ENCODE measurements at regions not wholly inside any gene's neighbourhood (a gene's known extent, or its start where the extent isn't known, plus 50 kb on each side); places are given as distances from the start of the nearest gene placed in this dataset.

DNA sequence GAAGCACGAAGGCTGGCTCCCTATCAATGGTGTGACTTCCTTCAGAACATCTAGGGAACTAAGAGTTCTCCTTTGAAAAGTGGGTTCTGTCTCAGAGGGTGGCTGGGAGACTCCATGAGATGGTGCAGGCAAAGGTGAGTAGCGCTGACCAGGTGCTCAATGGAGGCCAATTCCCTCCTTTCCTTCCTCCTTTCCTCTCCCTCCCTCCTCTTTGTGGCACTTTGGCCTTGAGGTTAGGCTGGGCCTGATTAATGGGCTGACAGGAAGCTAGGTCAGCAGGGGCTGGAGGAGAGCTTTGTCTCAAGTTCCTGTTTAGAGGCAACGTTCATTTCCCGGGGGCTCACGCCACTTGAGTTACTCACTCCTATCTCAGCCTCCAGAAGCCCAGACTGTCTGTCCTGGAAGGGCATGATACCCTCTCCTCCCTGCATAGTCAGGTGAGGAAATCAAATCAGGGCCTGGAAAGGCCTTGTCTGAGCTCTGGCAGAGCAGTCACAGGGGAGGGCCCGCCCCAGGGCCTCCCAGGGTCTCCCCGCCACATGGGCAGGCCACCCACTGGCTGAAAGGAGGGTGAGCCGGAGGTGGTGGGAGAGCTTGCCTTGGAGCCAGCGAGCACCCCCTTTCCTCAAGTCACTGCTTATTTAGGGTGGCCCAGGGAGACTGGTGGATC is 58.4 kb upstream of the SSBP3 start:
- Histone ChIP-seq H3K4me3 (no peak overlapping the region), H3K4me1 (peaks cover 25% of the 10 kb centered on the region), H3K9me3 (no peaks in the 10 kb centered on the region), H3K36me3 (replicated peaks) (no peaks in the 10 kb centered on the region), H3K27me3 (ENCODE audit: low read depth) (no peaks in the 10 kb centered on the region)
- in situ Hi-C loops (cut with MboI; ENCODE audit: low sequenced_read_pairs) = no loop called here
- no peak for DNase-seq (ENCODE audit: low spot score in 2 of 2)

DNA sequence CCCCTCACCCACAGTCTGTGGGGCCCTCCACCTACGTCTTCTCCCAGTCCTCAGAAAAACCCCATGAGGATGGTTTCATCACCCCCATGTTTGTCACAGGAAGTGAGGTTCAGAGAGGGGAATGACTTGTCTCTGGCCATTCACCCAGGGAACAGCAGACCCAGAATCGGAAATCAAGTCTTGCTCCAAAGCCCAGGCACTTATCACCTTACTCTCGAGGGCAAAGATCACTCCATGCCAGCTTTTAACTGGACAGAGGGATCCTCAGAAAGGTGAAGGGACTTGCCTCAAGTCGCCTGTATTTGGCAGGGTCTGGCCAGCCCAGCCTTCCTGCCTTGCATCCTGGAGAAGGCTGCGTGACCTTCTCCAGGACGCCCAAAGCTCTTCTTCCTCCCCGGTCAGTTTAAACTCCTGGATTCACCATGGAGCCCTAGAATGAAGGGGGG is 57.9 kb upstream of the SSBP3 start:
- Histone ChIP-seq H3K4me1 (peaks cover 25% of the 10 kb centered on the region), H3K4me3 (no peak overlapping the region), H3K27me3 (ENCODE audit: low read depth) (no peaks in the 10 kb centered on the region), H3K9me3 (no peaks in the 10 kb centered on the region), H3K36me3 (replicated peaks) (no peaks in the 10 kb centered on the region)
- in situ Hi-C loops (cut with MboI; ENCODE audit: low sequenced_read_pairs) = no loop called here
- no peak for DNase-seq (ENCODE audit: low spot score in 2 of 2)

DNA sequence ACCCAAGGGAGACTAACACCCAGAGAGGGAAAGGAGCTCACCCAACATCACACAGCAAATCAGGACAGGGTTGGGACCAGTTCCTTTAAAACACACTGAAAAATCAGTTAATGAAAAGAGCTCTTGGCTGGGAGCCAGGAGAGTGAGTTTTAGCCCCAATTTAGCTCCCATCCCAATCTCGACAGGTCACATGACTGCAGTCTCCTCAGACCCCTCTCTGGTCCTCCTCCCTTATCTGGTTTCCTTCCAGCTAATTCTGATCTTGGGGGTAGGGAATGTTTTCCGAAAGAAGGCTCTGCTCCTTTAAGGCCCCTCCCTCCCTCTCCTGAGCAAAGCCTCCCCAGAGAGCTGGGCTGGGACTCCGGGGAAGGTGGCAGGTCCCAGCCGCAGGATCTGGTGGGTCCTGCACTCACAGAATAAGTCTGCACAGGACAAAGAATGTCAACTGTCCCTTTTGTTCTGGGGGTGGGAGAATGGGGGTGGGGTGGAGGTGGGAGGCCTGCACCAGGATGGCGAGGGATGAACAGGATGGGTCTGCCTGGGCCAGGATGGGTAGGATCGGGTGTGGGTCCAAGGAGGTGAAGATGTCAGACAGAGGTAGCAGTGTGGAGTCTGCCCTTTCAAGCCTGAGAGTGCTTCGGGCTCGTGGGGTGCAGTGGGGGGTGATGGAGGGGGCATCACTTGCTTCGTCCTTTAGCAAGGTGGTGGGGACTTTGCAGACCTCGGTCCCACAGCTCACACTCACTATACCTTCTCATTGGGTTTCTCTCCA is 57.3 kb upstream of the SSBP3 start:
- H3K27me3 ChIP-seq (ENCODE audit: low read depth) = no peaks in the 10 kb centered on the region
- DNase-seq (ENCODE audit: low spot score in 2 of 2) = peak in 1 of 2 experiments; percentile 52
- no peaks in the 10 kb centered on the region for H3K9me3 ChIP-seq
- peaks cover 20% of the 10 kb centered on the region for H3K4me1 ChIP-seq
- in situ Hi-C loops (cut with MboI; ENCODE audit: low sequenced_read_pairs) = no loop called here
- no peak overlapping the region for H3K4me3 ChIP-seq
- no peaks in the 10 kb centered on the region for H3K36me3 ChIP-seq (replicated peaks)

DNA sequence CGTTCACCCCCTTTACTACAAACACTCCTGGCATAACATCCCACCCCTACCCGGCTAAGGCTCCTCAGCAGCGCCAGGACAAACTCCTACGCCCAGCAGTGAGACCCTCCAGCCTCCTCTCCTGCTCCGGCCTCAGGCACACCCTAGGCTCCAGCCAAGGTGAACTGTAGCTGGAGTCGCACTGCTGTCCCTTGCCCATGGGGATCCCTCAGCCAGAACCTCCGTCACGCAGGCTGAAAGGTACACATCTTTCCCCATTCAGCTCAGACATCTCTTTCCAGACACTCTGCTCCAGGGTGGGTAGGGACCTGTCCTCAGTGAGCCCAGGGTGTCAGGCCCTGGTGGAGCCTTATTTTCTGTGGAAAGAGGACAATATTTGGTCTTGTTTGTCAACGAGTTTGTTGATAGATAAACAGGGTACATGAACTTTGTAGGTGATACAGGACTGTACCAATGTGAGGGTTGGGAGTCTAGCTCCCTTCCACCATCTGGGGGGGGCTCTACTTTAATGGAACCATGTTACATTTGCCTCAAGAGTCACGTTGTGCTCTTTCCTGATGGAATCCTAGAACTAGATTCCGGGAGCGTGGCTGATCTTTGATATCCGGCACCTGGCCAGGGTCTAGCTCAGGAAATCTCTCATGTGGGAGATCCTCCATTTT is 56.5 kb upstream of the SSBP3 start:
- no peaks in the 10 kb centered on the region for H3K27me3 ChIP-seq (ENCODE audit: low read depth)
- no peaks in the 10 kb centered on the region for H3K9me3 ChIP-seq
- peaks cover 13% of the 10 kb centered on the region for H3K4me1 ChIP-seq
- H3K4me3 ChIP-seq = no peak overlapping the region
- in situ Hi-C loops (cut with MboI; ENCODE audit: low sequenced_read_pairs) = no loop called here
- H3K36me3 ChIP-seq (replicated peaks) = no peaks in the 10 kb centered on the region
- DNase-seq (ENCODE audit: low spot score in 2 of 2) = no peak

DNA sequence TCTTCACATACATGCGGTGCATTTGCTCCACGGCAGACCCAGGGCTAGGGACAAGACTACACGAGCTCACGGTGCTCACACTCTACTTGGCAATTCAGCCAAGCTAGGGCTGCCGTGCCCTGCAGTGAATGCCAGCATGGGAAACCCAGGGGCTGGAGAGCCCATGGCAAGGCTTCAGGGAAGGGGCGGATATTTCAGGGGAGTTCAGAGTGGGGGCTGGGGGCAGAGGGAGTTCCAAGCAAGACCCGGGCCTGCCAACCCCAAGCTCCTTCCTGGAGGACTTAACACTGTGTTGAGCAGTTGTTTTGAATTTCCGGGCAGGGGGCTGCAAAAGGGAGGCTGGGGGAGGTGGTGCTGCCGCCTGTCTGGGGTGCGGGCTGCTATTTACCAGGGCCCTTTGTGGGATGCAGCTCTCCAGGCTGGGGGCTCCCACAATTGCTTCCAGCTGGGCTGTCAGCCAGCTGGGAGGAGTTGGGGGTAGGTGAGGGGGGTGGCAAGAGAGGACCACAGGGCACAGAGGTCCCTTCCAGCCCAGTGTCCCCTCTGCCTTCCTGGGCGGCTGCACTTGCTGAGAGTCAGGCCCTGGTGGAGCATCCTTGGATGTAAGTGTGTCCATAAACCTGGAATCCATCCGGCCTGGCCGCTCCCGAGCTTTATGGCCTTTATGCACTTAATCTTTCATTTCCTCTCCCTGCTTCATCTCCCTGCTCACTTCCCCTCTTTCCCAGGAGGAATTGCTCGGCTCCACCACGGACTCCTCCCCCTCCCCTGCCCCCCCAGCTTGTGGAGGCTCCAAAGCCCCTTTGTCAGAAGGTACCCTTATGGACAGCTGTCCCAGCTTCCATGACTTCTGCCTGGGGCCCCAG is 55.8 kb upstream of the SSBP3 start:
- H3K27me3 ChIP-seq (ENCODE audit: low read depth) = no peaks in the 10 kb centered on the region
- H3K36me3 ChIP-seq (replicated peaks) = no peaks in the 10 kb centered on the region
- no peak for DNase-seq (ENCODE audit: low spot score in 2 of 2)
- H3K9me3 ChIP-seq = no peaks in the 10 kb centered on the region
- H3K4me3 ChIP-seq = no peak overlapping the region
- in situ Hi-C loops (cut with MboI; ENCODE audit: low sequenced_read_pairs) = no loop called here
- peaks cover 10% of the 10 kb centered on the region for H3K4me1 ChIP-seq

DNA sequence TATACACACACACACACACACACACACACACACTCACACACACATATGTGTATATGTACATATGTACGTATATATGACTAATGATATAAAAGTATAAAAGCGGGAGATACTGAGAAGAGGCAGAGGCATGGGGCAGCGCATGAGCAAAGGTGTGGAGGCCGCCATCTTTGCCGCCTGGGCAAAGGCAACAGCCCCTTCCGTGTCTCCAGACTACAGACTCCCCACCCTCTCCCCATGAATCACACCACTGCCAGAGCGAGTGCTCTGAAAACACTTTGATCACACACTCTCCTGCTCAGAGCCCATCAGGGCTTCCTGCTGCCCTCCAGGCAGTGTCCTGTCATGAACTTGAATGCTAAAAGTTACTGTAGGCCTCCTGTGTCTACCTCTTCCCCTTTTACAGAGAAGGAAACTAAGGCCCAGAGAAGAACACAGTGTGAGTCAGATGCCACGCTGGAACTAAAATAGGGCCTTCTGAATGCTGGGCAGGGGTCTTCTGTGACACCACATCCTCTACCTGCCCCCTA is 54.7 kb upstream of the SSBP3 start:
- H3K36me3 ChIP-seq (replicated peaks) = no peaks in the 10 kb centered on the region
- no peak overlapping the region for H3K4me3 ChIP-seq
- DNase-seq (ENCODE audit: low spot score in 2 of 2) = no peak
- peaks cover 10% of the 10 kb centered on the region for H3K4me1 ChIP-seq
- H3K27me3 ChIP-seq (ENCODE audit: low read depth) = no peaks in the 10 kb centered on the region
- no peaks in the 10 kb centered on the region for H3K9me3 ChIP-seq
- in situ Hi-C loops (cut with MboI; ENCODE audit: low sequenced_read_pairs) = no loop called here

DNA sequence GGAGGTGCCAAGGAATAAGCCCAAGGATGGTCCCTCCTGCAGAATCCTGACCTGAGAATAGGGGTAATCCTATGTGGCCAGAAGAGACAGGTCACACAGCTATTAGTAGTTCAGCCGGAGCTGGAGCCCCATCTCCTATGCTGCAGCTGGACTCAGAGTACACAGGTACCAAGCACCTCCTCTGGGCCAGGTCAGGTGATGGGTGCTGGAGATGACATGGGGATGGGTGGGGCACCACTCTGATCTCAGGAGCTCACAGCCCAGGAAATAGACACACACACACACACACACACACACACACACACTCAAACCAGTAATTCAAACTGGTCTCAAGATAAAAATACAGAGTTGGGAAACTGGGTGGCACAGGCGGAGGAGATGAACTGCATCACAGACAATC is 54.2 kb upstream of the SSBP3 start:
- DNase-seq (ENCODE audit: low spot score in 2 of 2) = no peak
- H3K36me3 ChIP-seq (replicated peaks) = no peaks in the 10 kb centered on the region
- H3K4me1 ChIP-seq = peaks cover 9% of the 10 kb centered on the region
- H3K4me3 ChIP-seq = no peak overlapping the region
- no peaks in the 10 kb centered on the region for H3K27me3 ChIP-seq (ENCODE audit: low read depth)
- in situ Hi-C loops (cut with MboI; ENCODE audit: low sequenced_read_pairs) = no loop called here
- no peaks in the 10 kb centered on the region for H3K9me3 ChIP-seq

DNA sequence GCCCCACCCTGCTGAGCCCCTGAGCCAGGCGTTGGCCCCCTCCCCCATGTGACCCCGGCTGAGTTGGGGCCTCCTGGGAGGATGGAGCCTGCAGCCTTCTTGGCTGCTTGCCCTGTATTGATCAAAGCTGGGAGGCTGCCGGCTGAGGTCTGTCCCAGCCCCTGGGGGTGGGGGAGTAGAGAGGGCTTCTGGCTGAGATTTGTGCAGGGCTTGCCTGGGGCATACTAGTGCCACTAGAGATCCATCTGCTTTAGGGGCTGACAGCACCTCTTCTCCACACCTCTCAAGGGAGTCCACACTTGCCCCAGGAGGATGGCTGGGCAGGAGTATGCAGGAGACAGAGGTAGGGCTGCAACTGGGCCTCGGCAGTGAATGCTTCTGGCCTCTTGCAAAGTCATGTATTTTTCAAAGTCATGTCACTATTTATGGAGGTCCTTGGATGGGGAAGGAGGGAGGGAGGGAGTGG is 53.6 kb upstream of the SSBP3 start:
- peaks cover 7% of the 10 kb centered on the region for H3K4me1 ChIP-seq
- DNase-seq (ENCODE audit: low spot score in 2 of 2) = peak in 1 of 2 experiments; percentile 57
- in situ Hi-C loops (cut with MboI; ENCODE audit: low sequenced_read_pairs) = no loop called here
- no peaks in the 10 kb centered on the region for H3K36me3 ChIP-seq (replicated peaks)
- H3K9me3 ChIP-seq = no peaks in the 10 kb centered on the region
- no peaks in the 10 kb centered on the region for H3K27me3 ChIP-seq (ENCODE audit: low read depth)
- no peak overlapping the region for H3K4me3 ChIP-seq

DNA sequence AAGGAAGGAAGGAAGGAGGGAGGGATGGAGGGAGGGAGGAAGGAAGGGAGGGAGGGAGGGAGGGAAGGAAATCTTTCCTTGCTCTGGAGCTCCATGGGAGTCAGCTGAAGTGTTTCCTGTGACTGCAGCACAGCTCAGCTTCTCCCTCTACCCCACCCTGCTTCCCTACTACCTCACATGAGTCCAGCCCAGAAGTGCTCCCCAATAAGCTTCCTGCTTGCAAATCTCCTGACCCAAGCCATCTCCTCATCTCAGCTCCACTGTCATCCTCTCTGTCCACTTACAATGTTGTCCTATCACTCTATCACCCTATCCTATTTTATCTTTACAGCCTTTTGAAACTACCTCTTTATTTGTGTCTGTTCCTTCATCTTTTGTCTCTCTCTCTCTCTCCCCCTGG is 52.9 kb upstream of the SSBP3 start:
- in situ Hi-C loops (cut with MboI; ENCODE audit: low sequenced_read_pairs) = no loop called here
- H3K4me1 ChIP-seq = peaks cover 7% of the 10 kb centered on the region
- no peak for DNase-seq (ENCODE audit: low spot score in 2 of 2)

DNA sequence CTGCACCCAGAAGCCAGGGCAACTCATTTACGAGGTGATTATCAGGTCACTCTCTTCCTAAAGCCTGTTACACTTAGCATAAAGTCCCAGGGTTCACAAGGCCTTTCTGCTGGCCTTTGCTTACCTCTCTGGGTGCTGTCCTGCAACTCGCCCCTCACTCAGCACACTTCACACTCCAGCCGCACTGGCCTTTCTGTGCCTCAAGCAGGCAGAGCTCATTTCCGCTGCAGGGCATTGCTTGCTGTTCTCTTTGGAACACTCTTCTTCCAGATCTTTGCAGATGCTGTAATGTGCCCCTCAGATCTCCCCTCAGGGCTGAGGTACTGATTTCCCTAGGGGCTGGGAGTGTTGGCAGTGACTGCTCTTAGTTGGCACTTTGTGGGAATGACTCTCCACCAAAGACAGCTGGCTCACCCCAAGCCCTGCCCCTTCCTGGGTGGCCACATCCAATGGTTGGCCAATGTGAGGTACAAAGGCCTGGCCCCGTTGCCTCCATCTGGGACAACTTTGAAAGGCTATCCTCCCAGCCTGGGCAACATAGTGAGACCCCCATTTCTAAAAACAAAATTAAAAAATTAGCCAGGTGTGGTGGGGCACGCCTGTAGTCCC is 50.8 kb upstream of the SSBP3 start:
- in situ Hi-C loops (cut with MboI; ENCODE audit: low sequenced_read_pairs) = no loop called here
- Histone ChIP-seq H3K4me1 (peaks cover 2% of the 10 kb centered on the region; the same call in 1 of the 2 replicates), H3K27me3 (ENCODE audit: low read depth) (no peaks in the 10 kb centered on the region), H3K36me3 (replicated peaks) (no peaks in the 10 kb centered on the region), H3K4me3 (no peak overlapping the region), H3K9me3 (no peaks in the 10 kb centered on the region)
- DNase-seq (ENCODE audit: low spot score in 2 of 2) = no peak

More for the DNA sequence above, 52.9 kb upstream of the SSBP3 start:
- Histone ChIP-seq H3K27me3 (ENCODE audit: low read depth) (no peaks in the 10 kb centered on the region), H3K4me3 (no peak overlapping the region), H3K9me3 (no peaks in the 10 kb centered on the region), H3K36me3 (replicated peaks) (no peaks in the 10 kb centered on the region)

DNA sequence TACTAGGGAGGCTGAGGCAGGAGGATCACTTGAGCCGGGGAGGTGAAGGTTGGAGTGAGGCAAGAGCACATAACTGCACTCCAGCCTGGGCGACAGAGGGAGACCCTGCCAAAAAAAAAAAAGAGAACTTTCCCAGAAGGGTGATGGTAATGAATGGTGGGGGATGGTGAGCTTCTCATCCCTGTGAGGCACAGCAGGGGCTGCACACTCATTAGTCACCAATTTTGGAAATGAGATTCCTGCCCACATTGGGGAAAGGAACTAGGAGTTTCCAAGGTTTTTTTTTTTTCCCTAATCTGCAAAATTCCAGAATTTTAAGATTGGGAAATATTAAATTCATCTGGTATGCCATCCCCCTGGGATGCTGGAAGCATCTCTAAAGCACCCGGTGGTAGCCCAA is 50.2 kb upstream of the SSBP3 start:
- in situ Hi-C loops (cut with MboI; ENCODE audit: low sequenced_read_pairs) = no loop called here
- Histone ChIP-seq H3K9me3 (no peaks in the 10 kb centered on the region), H3K4me1 (peaks cover 2% of the 10 kb centered on the region; the same call in 1 of the 2 replicates), H3K4me3 (no peak overlapping the region), H3K36me3 (replicated peaks) (no peaks in the 10 kb centered on the region), H3K27me3 (ENCODE audit: low read depth) (no peaks in the 10 kb centered on the region)
- no peak for DNase-seq (ENCODE audit: low spot score in 2 of 2)

Data from HAP-1 (cell line).